ENCODE measurements at regions not wholly inside any gene's neighbourhood (a gene's known extent, or its start where the extent isn't known, plus 50 kb on each side); places are given as distances from the start of the nearest gene placed in this dataset.

DNA sequence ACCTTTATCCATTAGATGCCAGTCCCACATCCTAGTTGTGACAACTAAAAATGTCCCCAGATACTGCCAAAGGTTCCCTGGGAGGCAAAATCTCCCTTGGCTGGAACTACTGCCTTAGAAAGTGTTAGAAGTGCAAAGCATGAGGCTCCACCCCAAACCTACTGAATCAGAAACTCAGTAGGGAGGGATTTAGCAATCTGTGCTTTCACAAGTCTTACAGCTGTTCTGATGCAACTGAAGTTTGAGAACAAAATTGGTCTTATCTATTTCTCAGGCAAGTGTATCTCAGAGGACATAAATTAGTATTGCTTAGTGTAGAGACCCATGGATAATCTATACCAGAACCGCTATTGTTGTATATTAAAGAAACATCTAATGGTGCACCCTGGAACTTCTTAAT, 70.2 kb downstream of the CLDN1 start:
- DNase-seq (ENCODE audit: low read depth in 2 of 2) = no peak

DNA sequence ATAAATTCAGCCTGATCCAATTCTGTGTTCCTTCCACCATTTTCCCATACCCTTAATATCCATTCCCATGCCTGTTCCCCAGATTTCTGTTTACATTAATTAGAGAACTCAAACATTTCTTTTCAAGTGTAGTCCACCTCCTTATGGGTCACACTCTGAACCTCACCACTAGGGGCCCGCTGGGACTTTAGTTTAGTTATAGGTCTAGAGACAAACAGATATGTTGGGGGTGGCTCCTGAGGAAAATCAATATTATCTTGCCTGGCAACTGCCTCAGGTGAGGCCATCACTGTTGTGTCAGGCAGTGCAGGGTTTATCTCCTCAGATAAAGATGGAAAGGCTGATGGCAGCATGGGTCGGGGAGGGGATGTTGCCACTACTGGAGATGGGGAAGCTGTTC, 72.8 kb downstream of the CLDN1 start:
- no peak for DNase-seq (ENCODE audit: low read depth in 2 of 2)

DNA sequence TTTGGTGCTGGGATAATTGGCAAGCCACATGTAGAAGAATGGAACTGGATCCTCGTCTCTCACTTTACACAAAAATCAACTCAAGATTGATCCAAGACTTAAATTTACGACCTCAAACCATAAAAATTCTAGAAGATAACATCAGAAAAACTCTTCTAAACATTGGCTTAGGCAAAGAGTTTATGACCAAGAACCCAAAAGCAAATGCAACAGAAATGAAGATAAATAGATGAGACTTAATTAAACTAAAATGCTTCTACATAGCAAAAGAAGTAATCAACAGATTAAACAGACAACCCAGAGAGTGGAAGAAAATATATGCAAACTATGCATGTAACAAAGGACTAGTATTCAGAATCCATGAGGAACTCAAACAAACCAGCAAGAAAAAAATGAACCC, 80.1 kb downstream of the CLDN1 start:
- no peak for DNase-seq (ENCODE audit: low read depth in 2 of 2)

DNA sequence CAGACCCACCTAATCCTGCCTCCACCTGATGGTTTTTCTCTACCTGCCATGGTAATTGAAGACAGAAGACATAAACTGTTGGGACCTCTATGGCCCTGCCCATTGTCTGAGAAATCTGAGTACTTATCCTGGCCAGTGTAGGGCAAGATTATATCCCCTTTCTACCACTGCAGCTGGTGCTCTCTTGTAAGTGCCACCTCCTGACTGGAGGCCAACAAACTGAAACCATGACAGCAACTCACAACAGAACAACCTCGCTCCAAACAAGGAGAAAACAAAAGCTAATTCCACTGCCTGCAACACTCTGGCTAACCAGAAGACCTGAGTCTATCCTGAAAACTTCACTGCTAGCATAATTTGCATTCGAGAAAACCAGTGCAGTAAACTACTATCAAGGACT, 82.9 kb downstream of the CLDN1 start:
- DNase-seq (ENCODE audit: low read depth in 2 of 2) = no peak

DNA sequence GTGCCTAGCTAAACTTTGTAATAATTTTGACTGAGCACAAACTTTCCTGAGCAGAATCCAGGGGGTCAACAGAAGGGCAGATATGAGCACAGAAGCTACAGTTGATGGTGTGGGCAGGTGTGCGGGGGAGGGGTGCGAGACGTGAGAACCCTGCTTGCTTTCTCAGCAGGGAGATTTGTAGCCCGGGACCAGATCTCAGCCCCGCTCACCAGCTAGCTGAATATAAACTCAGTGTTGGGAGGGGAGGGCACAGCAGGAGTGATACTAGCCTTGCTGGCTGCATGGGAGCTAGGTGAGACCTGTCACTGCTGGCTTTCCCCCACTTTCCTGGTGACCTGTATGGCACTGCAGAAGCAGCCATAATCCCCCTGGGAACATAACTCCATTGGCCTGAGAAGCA, 83.4 kb downstream of the CLDN1 start:
- no peak for DNase-seq (ENCODE audit: low read depth in 2 of 2)

DNA sequence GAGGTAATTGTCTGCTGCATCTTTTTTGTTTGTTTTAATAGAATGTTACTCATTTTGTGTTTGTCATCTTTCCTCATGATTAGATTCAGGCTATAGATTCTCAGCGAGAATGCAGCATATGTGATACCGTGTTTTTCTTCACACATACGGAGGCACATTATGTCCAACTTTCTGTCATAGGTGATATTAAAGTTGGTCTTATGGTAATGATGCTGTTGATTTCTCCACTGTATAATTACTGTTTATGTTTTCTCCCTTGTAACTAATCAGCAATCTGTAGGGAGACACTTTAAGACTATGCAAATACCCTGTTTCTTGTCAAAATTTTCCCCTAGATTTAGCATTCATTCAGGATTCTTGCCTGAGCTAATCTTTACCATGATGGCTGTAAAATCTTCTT, 87.6 kb downstream of the CLDN1 start:
- no peak for DNase-seq (ENCODE audit: low read depth in 2 of 2)

DNA sequence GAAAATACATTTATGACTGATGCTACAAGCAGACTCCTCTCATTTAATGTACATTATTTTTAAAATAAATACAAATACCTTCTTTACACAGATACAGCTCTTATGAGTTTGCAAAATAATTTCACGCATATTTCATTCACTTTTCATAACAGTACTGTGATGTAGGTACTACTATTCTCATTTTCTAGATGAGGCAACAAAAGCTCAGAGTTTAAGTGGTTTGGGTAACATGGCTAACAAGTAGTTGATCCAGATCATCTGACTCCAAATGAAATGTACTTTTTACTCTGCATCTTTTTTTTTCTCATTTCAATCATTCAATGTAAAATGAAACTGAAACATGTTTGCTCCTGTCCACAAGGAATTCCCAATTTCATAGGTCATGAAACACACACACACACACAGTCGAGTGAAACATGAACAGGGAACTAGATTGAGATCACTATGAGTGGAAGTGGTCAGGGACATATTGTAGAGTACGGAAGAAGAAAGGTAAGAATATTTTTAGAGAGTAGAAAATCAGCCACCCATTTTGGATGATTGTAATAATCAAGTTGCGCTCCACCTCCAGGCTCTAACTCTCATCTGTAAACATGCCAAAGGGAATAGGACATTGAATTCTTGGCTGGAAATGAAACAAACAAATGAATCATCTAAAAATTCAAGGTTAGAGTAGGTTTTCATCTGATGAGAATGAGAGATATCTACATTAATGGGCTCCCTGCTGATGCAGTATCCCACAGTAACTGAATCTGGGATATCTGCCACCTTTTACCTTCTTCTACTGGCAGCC, 92.4 kb downstream of the CLDN1 start:
- DNase-seq (ENCODE audit: low read depth in 2 of 2) = peak; percentile 33 to 39

DNA sequence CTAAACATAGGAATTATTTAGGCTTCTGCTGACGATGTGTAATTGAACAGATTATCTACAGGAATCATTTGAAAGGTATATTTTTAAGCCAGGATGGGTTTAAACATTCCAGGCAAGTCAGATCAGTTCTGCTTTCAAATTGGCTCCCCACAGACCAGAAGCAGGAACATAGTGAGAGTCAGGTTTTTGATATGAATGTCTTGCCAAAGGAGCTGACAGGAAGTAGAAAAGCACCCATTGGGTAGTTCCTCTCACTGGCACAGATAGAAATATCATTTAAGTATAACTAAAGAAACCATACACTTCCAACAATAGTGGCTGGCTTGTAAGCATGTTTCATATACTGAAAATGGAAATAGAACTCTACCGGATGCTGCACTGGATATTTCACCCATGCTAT, 95.2 kb downstream of the CLDN1 start:
- DNase-seq (ENCODE audit: low read depth in 2 of 2) = no peak

DNA sequence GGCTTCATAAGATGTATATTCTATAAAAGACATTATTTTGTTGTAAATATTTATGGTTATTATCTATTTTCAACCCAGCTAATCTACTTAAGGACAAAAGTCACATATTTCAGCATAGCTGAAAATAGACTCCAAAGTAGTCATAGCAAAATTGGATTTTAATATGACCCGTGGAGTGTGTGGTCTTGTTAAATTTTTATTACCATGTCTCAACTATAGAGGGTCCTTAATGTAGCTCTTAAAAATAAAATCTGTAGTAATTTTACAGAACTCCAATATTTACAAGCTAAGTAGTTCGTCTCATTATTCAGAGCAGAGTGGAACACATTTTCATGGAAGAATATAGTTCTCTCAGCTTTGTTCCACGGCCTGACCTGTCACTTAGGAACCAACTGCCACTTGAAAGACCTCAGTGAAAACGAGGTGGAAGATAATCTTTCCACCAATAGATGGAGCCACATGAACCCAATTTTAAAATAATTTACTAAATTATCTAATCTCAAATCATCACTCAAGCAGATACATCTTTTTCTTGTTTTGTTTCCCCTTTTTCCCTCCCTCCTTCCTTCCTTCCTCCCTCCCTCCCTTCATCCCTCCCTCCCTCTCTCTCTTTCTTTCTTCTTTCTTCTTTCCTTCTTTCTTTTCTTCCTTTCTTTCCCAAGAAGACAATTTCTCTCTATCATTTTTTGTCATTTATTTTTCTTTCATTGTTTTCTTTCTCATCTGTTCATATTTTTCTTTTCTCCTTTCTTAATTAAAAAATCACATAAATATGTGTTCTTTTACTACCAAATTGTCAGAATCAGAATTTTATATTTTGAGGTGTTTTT, 97.2 kb downstream of the CLDN1 start:
- DNase-seq (ENCODE audit: low read depth in 2 of 2) = peak; percentile 36 to 54

DNA sequence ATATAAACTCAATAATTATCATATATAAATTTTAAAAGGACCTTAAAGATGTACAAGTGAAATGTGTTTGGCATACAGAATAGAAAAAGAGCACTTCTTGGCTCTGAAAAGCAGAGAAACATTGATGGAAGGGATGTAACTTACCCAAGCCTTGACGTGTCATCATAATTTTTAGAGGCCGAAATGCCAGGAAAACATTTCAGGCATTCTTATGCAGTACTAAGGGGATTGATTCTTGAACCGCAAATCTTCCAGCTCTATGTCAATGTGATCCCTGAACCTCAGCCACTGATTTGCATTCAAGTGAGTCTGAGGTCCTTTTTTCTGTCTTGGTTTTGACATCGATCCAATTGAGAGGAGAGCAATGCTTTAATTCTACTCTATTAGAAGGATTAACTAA, 97.8 kb downstream of the CLDN1 start:
- no peak for DNase-seq (ENCODE audit: low read depth in 2 of 2)

DNA sequence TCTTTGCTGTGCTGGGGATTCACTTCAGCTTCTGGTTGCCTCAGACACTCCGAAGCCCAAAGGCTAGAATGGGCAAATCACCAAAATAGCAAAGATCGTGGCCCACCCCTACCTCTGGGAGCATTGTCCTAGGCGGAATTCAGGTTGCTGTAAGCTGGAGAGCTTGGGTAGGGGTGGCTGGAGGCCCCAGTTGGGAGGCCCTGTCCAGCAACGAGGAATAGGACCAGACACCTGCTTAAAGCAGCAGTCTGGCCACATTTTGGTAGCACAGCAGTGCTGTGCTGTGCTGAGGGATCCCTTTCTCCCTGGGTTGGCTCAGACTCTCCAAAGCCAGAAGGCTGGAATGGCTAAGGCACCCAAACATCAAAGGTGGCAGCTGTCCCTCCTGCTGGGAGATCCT, 99.3 kb downstream of the CLDN1 start:
- DNase-seq (ENCODE audit: low read depth in 2 of 2) = no peak

DNA sequence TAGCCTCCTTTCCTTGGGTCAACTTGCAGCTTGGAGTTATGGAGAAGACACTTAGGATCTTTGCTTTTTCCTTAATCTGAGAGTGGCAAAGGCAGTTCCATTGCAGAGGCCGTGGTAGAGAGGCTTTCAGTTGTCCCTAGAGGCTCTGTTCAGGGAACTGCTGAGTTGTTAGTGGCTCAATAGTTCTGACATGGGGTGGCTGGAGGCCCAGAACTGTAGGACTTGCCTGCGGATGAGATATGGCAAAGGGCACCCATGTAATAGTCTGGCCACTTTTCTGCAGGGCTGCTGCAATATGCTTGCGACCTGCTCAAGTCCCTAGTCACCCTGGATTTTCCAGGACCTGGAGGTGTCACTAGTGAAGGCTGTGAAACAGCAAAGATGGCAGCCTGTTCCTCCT, 99.9 kb downstream of the CLDN1 start:
- DNase-seq (ENCODE audit: low read depth in 2 of 2) = no peak

DNA sequence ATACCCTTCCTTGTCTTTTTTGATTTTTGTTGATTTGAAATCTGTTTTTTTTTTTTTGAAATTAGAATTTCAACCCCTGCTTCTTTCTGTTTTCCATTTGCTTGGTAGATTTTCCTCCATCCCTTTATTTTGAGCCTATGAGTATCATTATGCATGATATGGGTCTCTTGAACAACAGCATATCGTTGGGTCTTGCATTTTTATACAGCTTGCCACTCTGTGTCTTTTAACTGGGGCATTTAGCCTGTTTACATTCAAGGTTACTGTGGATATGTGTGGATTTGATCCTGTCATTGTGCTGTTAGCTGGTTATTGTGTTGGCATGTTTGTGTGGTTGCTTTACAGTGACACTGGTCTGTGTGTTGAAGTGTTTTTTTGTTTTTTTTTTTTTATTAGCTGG, 99.7 kb upstream of the P3H2 start:
- DNase-seq (ENCODE audit: low read depth in 2 of 2) = no peak

DNA sequence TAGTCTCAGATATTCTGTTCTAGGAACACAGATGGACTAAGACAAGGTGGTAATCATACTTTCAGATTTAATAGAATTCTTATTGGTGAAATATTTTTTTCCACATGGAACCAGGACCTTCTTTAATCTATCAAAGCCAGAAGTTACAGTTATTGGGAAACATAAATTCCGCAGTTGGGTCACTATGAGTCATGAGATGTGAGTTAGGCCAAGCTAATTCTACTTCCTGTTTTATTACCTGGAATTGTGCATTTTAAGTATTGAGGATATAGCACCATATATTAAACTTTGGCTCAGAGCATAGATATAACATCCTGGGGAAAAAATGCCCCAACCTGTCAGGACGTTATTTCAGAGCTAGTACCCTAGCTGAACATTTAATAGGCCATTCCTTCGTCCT, 96.4 kb upstream of the P3H2 start:
- DNase-seq (ENCODE audit: low read depth in 2 of 2) = peak; percentile 43 to 48

DNA sequence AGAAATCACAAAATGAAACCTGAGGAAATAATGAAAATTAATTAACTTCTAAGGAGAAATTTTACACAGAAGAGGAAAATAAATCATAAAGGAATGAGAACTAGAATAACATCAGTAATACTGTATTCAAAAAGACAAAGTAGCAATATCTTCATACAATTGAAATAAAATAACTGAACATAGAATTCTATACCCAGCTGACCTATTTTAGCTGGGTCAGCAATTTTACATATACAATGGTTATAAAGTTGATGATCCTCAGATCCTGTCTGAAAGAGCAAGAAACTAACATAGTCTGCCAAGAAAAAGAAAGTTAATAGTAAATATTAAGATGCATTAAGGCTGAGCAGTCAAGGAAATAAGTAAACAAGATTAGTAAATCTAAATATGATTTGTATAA, 93.0 kb upstream of the P3H2 start:
- DNase-seq (ENCODE audit: low read depth in 2 of 2) = no peak

DNA sequence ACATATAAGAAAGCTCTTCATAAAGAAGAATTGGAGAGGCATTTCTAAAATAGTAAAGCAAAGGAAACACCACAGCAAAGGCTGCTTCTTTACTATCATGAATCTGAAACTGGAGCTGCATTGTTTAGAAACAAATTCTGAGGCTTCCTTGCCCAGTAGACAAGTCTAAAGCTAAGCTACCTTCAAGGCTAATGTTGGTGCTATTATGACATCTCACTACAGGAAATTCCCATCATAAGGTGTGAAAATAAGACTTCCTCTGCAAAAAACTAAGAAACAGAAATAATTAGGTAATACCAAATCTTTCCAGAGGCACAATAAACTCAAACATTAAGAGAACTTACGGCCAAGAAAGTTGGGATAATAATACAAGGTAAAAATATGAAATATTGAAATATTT, 89.9 kb upstream of the P3H2 start:
- no peak for DNase-seq (ENCODE audit: low read depth in 2 of 2)

DNA sequence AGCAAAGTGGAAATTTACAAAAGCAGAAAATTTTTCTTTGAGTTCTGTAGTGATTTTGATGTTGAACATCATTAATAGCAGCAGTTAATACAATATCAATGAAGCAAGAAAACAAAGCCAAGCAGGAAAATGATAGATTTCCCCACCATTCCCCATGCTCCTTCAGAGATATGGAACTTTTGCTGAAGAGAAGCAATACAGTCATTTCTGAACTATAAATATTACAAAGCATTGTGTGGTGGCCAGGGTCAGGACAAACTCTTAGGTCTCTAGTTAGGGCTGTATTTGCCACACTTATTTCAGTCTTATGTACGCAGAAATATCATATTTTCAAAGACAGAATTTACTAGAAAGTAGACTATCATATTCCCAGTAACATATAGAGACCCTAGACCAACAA, 88.8 kb upstream of the P3H2 start:
- no peak for DNase-seq (ENCODE audit: low read depth in 2 of 2)

DNA sequence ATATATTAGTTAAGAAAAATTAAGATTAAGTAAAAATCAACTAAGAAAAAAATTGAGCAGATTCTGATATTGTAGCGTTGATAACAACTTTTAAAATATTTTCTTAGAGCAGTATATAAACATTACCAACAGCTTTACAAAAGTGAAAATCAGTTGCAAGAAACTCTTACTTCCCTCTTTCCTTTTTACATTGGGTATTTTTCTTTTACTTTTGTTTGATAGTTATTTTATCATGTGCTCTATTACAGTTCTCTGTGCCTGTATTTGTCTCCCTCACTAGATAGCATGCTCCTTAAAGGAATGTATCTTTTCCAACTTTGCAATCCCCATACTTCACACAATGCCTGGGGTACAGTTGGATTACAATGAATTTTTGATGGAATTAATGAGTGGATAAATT, 87.5 kb upstream of the P3H2 start:
- no peak for DNase-seq (ENCODE audit: low read depth in 2 of 2)

DNA sequence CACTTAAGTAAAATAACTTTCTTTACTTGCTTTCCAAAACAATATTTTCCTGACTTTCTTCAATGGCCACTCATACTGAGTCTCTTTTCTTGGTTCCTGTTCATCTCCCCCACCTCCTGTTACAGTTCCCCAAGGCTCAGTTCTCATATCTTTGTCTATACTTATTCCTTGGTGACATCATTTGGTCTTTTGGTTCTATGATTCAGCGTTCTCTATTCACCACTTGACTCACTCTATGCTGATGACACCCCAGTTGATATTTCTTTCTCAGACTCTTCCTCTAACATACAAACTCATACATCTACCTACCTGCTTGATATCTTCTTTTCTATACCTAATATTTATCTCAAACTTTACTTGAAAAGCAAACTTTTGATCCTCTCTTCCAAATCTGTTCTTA, 85.0 kb upstream of the P3H2 start:
- DNase-seq (ENCODE audit: low read depth in 2 of 2) = no peak

DNA sequence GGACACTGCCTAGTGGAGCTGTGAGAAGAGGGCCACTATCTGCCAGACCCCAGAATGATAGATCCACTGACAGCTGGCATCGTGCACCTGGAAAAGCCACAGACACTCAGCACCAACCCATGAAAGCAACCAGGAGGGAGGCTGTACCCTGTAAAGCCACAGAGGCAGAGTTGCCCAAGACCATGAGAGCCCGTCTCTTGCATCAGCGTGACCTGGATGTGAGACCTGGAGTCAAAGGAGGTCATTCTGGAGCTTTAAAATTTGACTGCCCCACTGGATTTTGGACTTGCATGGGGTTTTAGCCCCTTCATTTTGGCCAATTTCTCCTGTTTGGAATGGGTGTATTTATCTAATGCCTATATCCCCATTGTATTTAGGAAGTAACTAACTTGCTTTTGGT, 83.5 kb upstream of the P3H2 start:
- DNase-seq (ENCODE audit: low read depth in 2 of 2) = no peak

DNA sequence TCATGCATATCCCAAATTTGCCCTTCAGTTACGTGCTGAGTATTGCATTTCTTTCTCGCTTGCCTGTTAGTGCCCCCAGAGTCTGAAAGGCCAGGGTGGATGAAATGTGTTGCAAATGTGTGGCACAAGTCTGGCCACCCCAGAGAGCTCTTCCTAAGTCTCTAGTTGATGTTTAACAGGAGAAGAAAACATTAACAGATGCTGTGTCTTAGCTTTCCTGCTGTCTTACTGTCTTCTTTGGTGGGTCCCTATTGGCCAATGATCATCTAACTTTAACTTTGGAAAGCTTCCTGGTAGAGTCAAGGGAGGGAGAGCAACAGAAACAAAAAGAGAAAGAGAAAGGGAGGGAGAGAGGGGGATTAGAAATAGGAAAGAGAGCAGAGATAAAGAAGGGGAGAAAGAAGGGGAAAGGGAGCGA, 76.7 kb upstream of the P3H2 start:
- no peak for DNase-seq (ENCODE audit: low read depth in 2 of 2)

DNA sequence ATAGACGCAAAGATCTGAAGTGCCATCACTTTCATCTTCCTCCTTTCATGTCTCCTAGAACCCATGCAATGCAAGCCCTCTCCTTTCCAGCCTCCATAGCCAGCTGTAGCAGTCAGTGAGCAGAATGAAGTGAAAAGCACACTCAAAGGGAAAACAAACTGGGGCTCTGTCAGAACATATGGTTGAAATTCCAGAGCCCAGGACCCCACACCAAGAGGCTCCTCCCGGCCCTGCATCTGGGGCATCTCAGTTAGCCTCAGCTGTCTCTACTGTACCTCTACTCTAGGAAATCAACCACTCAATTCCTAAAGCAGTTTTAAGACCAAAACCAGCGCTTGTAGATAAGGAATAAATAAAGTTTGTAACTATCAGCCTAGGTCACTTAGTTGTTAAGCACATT, 73.8 kb upstream of the P3H2 start:
- DNase-seq (ENCODE audit: low read depth in 2 of 2) = no peak

DNA sequence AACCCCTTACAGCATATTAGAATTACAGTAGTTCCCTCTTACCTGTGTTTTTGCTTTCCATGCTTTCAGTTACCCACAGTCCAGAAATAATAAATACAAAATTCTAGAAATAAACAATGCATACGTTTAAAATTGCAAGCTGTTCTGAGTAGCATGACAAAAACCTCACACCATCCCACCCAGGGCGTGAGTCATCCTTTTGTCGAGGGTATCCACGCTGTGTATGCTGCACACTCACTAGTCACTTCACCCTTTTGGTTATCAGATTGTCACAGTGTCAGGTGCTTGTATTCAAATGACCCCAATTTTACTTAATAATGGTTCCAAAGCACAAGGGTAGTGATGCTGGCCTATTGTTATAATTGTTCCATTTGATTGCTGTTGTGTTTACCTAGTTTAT, 72.5 kb upstream of the P3H2 start:
- DNase-seq (ENCODE audit: low read depth in 2 of 2) = no peak

Data from dermis microvascular lymphatic vessel endothelial cell (primary cell).